ENCODE measurements at regions not wholly inside any gene's neighbourhood (a gene's known extent, or its start where the extent isn't known, plus 50 kb on each side); places are given as distances from the start of the nearest gene placed in this dataset.

DNA sequence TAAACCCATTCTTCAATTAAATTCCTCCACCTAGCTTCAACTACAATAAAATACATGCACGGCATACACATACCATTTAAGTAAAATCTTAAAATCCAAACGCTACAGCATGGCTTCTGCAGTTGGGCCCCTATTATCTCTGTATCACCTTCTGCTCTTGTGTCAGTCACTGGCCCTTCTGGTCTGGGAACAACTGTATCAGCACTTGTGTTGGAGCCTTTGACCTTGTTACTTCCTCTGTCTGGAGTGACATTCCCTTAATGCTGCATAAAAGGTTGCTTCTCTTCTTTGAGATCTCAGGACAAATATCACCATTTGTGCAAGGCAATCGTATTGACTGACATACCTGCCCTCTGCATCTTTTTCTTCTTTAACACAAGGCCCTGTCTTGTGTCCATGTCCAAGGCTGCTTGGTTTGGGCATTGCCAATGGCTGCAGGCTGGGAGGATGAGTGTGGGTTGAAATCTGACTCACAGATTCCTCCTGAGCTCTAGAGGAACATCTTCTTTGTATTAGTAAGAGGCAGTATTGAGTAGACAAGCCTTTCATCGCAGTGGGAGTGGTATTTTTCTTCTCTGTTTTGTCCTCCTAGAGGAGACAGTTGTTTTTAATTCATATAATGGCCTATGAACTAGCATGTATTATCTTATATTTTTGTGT lies 267.8 kb upstream of the TRIB2 start:
- no peak for TF ChIP-seq POLR2A (IDR thresholded peaks at IDR 0.05; ENCODE audit: low read depth, low read length)
- TF ChIP-seq POLR2AphosphoS5 (IDR thresholded peaks at IDR 0.05; ENCODE audit: low read depth, low read length) = no peak
- no peak for TF ChIP-seq TAF1 (IDR thresholded peaks at IDR 0.05; ENCODE audit: borderline replicate concordance, low read depth, low read length)
